ENCODE measurements at regions not wholly inside any gene's neighbourhood (a gene's known extent, or its start where the extent isn't known, plus 50 kb on each side); places are given as distances from the start of the nearest gene placed in this dataset.

DNA sequence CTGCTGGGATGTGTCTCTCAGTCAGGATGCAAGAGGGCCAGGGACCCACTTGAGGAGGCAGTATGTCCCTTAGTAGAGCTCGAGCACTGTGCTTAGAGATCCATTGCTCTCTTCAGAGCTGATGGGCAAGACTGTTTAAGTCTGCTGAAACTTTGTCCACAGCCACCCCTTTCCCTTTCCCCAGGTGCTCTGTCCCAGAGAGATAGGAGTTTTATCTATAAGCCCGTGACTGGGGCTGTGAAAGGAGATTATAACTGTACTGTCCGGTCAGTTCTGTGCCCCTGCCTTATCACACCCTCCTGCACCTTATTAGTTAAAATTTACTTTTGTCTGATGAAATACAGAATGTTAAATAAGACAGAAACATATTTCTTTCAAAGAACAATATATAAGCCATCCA is 378.4 kb downstream of the PABPC4L start:
- H3K9me3 Mint-ChIP-seq (ENCODE audit: unreplicated experiment): no peaks in the 10 kb centered on the region
- BruUV-seq (replicated peaks): no TSS peak
- no peak overlapping the region for H3K27ac Mint-ChIP-seq (ENCODE audit: low read depth, unreplicated experiment)
- ChIA-PET POLR2A (no interaction called here), CTCF (no interaction called here)
- no peak overlapping the region for H3K4me3 Mint-ChIP-seq (ENCODE audit: unreplicated experiment)
- H3K4me1 Mint-ChIP-seq (ENCODE audit: insufficient read depth, unreplicated experiment): no peaks in the 10 kb centered on the region
- no peaks in the 10 kb centered on the region for H3K27me3 Mint-ChIP-seq (ENCODE audit: insufficient read depth, unreplicated experiment)
- DNase-seq (ENCODE audit: unreplicated experiment): no peak
- no peaks in the 10 kb centered on the region for H3K36me3 Mint-ChIP-seq (ENCODE audit: insufficient read depth, unreplicated experiment)
- intact Hi-C loops (cut with micrococcal nuclease): no loop called here
- TF ChIP-seq, protein P1, sequence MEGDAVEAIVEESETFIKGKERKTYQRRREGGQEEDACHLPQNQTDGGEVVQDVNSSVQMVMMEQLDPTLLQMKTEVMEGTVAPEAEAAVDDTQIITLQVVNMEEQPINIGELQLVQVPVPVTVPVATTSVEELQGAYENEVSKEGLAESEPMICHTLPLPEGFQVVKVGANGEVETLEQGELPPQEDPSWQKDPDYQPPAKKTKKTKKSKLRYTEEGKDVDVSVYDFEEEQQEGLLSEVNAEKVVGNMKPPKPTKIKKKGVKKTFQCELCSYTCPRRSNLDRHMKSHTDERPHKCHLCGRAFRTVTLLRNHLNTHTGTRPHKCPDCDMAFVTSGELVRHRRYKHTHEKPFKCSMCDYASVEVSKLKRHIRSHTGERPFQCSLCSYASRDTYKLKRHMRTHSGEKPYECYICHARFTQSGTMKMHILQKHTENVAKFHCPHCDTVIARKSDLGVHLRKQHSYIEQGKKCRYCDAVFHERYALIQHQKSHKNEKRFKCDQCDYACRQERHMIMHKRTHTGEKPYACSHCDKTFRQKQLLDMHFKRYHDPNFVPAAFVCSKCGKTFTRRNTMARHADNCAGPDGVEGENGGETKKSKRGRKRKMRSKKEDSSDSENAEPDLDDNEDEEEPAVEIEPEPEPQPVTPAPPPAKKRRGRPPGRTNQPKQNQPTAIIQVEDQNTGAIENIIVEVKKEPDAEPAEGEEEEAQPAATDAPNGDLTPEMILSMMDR (IDR thresholded peaks at IDR 0.05; ENCODE audit: unreplicated experiment): no peak

DNA sequence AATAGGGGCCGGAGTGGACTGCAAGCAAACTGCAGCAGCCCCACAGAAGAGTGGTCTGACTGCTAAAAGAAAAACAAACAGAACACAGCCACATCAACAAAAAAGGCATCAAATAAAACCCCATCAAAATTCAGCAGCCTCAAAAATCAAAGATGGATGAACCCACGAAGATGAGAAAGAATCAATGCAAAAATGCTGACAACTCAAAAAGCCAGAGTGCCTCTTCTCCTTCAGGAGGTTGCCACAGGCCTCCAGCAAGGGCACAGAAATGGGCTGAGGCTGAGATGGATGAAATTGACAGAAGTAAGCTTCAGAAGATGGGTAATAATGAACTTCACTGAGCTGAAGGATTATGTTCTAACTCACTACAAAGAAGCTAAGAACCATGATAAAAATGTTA is 388.6 kb downstream of the PABPC4L start:
- Mint-ChIP-seq H3K36me3 (ENCODE audit: insufficient read depth, unreplicated experiment) (no peaks in the 10 kb centered on the region), H3K27ac (ENCODE audit: low read depth, unreplicated experiment) (no peak overlapping the region), H3K4me3 (ENCODE audit: unreplicated experiment) (no peak overlapping the region), H3K4me1 (ENCODE audit: insufficient read depth, unreplicated experiment) (no peaks in the 10 kb centered on the region), H3K27me3 (ENCODE audit: insufficient read depth, unreplicated experiment) (no peaks in the 10 kb centered on the region), H3K9me3 (ENCODE audit: unreplicated experiment) (no peaks in the 10 kb centered on the region)
- CTCF ChIA-PET: no interaction called here
- BruUV-seq (replicated peaks): no TSS peak
- TF ChIP-seq, protein P1 (IDR thresholded peaks at IDR 0.05; ENCODE audit: unreplicated experiment): no peak
- intact Hi-C loops (cut with micrococcal nuclease): no loop called here
- DNase-seq (ENCODE audit: unreplicated experiment): no peak
- POLR2A ChIA-PET: no interaction called here

DNA sequence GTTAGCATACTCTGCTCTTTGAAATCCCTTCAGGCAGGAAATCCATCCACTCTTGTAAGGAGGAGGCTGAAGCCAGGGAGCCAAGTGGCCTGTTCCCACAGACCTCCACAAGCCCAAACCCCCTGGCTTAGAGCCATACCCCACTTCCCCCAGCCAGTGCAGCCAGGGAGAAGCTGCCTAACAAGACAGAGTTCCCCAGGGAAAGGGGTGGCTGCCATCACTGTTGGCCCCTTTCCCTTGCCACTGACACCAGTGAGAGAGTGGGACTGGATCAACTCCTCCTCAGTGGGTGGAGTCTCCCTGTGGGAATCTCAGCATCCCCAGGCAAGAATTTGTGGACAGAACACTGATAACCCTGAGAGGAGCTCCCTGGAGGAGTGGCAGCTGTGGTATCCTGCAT is 389.4 kb downstream of the PABPC4L start:
- no peak overlapping the region for H3K4me3 Mint-ChIP-seq (ENCODE audit: unreplicated experiment)
- ChIA-PET CTCF (interaction anchor here (0.6 to 0.8 kb wide), 2 partner anchors 23 to 365 kb away, joined by 3 read pairs; no protein-coding TSS in a partner anchor), POLR2A (no interaction called here)
- DNase-seq (ENCODE audit: unreplicated experiment): no peak
- BruUV-seq (replicated peaks): no TSS peak
- no peaks in the 10 kb centered on the region for H3K9me3 Mint-ChIP-seq (ENCODE audit: unreplicated experiment)
- H3K36me3 Mint-ChIP-seq (ENCODE audit: insufficient read depth, unreplicated experiment): no peaks in the 10 kb centered on the region
- TF ChIP-seq, protein P1 (IDR thresholded peaks at IDR 0.05; ENCODE audit: unreplicated experiment): no peak
- intact Hi-C loops (cut with micrococcal nuclease): no loop called here
- H3K27ac Mint-ChIP-seq (ENCODE audit: low read depth, unreplicated experiment): no peak overlapping the region
- no peaks in the 10 kb centered on the region for H3K27me3 Mint-ChIP-seq (ENCODE audit: insufficient read depth, unreplicated experiment)
- no peaks in the 10 kb centered on the region for H3K4me1 Mint-ChIP-seq (ENCODE audit: insufficient read depth, unreplicated experiment)

- H3K36me3 Mint-ChIP-seq (ENCODE audit: insufficient read depth, unreplicated experiment): no peaks in the 10 kb centered on the region
- no TSS peak for BruUV-seq (replicated peaks)
- POLR2A ChIA-PET: no interaction called here
These were observed 393.4 kb downstream of the PABPC4L start for GRCh38 chr4:133808151-133808550.

More at GRCh38 chr4:133808151-133808550, 393.4 kb downstream of the PABPC4L start:
- CTCF ChIA-PET: no interaction called here
- no peaks in the 10 kb centered on the region for H3K27me3 Mint-ChIP-seq (ENCODE audit: insufficient read depth, unreplicated experiment)
- TF ChIP-seq, protein P1 (IDR thresholded peaks at IDR 0.05; ENCODE audit: unreplicated experiment): no peak
- no peak overlapping the region for H3K27ac Mint-ChIP-seq (ENCODE audit: low read depth, unreplicated experiment)
- H3K4me3 Mint-ChIP-seq (ENCODE audit: unreplicated experiment): no peak overlapping the region
- H3K9me3 Mint-ChIP-seq (ENCODE audit: unreplicated experiment): no peaks in the 10 kb centered on the region
- no peak for DNase-seq (ENCODE audit: unreplicated experiment)
- intact Hi-C loops (cut with micrococcal nuclease): no loop called here
- no peaks in the 10 kb centered on the region for H3K4me1 Mint-ChIP-seq (ENCODE audit: insufficient read depth, unreplicated experiment)

Measured in MCF 10A (cell line).